ENCODE measurements at regions not wholly inside any gene's neighbourhood (a gene's known extent, or its start where the extent isn't known, plus 50 kb on each side); places are given as distances from the start of the nearest gene placed in this dataset.

DNA sequence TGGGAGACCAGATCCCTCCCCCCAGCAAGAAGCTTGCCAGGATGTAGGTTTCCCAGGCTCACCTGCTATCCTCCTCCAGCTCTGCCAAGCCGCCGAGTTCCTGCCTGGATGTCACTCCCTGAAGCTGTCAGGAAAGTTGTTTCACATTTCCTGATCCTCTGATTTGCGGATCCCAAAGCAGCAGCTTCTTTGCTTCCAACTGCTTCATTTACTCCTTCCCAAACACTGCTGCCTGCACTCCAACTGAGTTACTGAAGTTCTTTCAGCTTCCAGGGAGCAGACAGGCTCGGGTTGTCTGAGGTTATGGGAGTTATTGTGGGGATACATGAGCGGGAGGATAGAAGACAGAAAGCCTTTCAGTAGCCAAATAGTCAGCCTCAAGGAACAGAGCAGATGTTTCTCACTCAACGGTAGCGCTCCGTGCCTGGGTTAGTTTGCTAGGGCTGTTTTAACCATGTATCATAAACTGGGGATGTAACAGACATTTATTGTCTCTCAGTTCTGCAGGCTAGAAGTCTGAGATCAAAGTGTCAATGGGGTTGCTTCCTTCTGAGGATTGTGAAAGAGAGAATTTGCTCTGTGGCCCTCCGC, 516.0 kb downstream of the REEP3 start:
- H3K36me3 ChIP-seq (ENCODE audit: control insufficient read depth in 2 of 2, insufficient read depth in 1 of 2, low read length in 2 of 2) = no peaks in the 10 kb centered on the region
- ChIA-PET POLR2A (no interaction called here), CTCF (interaction anchor here (0.5 kb wide), 2 partner anchors 261 to 987 kb away, joined by 3 read pairs; no protein-coding TSS in a partner anchor)
- no peak overlapping the region for H3K4me3 ChIP-seq (ENCODE audit: low read depth, low read length)
- no peak overlapping the region for H3K27ac ChIP-seq (ENCODE audit: extremely low read depth, low read depth, low read length)
- no peaks in the 10 kb centered on the region for H3K9me3 ChIP-seq (ENCODE audit: control insufficient read depth, insufficient read depth, low read depth, low read length)
- 0 out of 2 replicates have a peak, but pooled peaks have one; percentile 4 for TF ChIP-seq SCRT2 (tag by site-specific recombination; IDR thresholded peaks at IDR 0.05)
- TF ChIP-seq, protein P1, sequence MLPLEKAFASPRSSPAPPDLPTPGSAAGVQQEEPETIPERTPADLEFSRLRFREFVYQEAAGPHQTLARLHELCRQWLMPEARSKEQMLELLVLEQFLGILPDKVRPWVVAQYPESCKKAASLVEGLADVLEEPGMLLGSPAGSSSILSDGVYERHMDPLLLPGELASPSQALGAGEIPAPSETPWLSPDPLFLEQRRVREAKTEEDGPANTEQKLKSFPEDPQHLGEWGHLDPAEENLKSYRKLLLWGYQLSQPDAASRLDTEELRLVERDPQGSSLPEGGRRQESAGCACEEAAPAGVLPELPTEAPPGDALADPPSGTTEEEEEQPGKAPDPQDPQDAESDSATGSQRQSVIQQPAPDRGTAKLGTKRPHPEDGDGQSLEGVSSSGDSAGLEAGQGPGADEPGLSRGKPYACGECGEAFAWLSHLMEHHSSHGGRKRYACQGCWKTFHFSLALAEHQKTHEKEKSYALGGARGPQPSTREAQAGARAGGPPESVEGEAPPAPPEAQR (tag by site-specific recombination; IDR thresholded peaks at IDR 0.05) = no peak
- no peaks in the 10 kb centered on the region for H3K4me1 ChIP-seq (ENCODE audit: control insufficient read depth, insufficient read depth, low read length)

DNA sequence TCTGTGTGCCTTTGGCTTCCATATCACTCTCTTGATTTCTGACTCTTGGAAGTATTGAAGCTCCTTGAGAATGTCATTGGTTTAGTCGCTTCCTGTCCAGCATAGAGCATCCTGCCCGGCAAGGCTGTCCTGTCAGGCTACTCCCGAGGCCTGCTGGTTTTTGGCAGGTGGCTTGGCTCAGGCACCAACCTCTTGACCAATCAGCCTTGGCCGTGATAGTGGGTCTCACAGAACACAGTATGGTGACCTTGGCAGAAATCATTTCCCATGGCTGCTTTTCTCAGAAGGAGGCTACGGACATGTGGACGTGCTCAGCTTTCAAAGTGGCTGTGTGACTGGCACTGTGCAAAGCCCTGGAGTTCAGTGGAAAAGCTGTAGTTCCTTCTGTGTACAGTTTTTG, 516.9 kb downstream of the REEP3 start:
- H3K36me3 ChIP-seq (ENCODE audit: control insufficient read depth in 2 of 2, insufficient read depth in 1 of 2, low read length in 2 of 2) = no peaks in the 10 kb centered on the region
- no peaks in the 10 kb centered on the region for H3K4me1 ChIP-seq (ENCODE audit: control insufficient read depth, insufficient read depth, low read length)
- no peaks in the 10 kb centered on the region for H3K9me3 ChIP-seq (ENCODE audit: control insufficient read depth, insufficient read depth, low read depth, low read length)
- ChIA-PET CTCF (interaction anchor here (0.6 to 1.7 kb wide), 5 partner anchors 17 to 169 kb away, joined by 3 to 4 read pairs (median 4); no protein-coding TSS in a partner anchor), POLR2A (no interaction called here)
- TF ChIP-seq ZNF23 (tag by site-specific recombination; IDR thresholded peaks at IDR 0.05; ENCODE audit: borderline replicate concordance) (no peak), GLIS2 (tag by site-specific recombination; IDR thresholded peaks at IDR 0.05) (no peak), ZNF133 (tag by site-specific recombination; IDR thresholded peaks at IDR 0.05) (no peak)
- TF ChIP-seq, protein P2, sequence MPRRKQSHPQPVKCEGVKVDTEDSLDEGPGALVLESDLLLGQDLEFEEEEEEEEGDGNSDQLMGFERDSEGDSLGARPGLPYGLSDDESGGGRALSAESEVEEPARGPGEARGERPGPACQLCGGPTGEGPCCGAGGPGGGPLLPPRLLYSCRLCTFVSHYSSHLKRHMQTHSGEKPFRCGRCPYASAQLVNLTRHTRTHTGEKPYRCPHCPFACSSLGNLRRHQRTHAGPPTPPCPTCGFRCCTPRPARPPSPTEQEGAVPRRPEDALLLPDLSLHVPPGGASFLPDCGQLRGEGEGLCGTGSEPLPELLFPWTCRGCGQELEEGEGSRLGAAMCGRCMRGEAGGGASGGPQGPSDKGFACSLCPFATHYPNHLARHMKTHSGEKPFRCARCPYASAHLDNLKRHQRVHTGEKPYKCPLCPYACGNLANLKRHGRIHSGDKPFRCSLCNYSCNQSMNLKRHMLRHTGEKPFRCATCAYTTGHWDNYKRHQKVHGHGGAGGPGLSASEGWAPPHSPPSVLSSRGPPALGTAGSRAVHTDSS (tag by site-specific recombination; IDR thresholded peaks at IDR 0.05) = no peak
- TF ChIP-seq, protein P3, sequence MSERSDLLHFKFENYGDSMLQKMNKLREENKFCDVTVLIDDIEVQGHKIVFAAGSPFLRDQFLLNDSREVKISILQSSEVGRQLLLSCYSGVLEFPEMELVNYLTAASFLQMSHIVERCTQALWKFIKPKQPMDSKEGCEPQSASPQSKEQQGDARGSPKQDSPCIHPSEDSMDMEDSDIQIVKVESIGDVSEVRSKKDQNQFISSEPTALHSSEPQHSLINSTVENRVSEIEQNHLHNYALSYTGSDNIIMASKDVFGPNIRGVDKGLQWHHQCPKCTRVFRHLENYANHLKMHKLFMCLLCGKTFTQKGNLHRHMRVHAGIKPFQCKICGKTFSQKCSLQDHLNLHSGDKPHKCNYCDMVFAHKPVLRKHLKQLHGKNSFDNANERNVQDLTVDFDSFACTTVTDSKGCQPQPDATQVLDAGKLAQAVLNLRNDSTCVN (tag by site-specific recombination; optimal IDR thresholded peaks at IDR 0.05) = no peak
- no peak overlapping the region for H3K4me3 ChIP-seq (ENCODE audit: low read depth, low read length)
- no peak overlapping the region for H3K27ac ChIP-seq (ENCODE audit: extremely low read depth, low read depth, low read length)

DNA sequence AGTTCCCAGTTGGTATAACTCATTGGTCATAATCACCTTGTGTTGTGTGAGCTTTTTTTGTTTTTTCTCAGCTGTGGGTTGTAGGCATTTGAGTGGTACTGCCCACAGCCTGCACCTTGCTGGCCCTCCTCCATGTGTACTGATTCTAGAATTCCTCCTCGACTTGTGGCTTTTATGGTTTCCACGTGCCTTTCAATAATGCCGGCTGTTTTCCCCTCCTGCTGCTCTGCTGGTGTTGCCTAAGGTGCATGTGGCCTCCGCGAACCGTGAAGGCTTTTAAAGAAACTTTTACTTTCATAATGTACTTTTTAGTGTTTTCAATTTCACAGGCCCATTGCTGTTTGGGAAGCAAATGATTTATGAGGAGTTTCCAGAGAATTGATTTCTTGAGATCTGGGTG, 518.0 kb downstream of the REEP3 start:
- TF ChIP-seq ZFP69B (tag by site-specific recombination; IDR thresholded peaks at IDR 0.05) = no peak
- TF ChIP-seq ZNF776 (tag by site-specific recombination; IDR thresholded peaks at IDR 0.05; ENCODE audit: borderline replicate concordance) = no peak
- TF ChIP-seq, protein P4, sequence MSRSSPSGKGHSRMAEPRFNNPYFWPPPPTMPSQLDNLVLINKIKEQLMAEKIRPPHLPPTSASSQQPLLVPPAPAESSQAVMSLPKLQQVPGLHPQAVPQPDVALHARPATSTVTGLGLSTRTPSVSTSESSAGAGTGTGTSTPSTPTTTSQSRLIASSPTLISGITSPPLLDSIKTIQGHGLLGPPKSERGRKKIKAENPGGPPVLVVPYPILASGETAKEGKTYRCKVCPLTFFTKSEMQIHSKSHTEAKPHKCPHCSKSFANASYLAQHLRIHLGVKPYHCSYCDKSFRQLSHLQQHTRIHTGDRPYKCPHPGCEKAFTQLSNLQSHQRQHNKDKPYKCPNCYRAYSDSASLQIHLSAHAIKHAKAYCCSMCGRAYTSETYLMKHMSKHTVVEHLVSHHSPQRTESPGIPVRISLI (tag by site-specific recombination; IDR thresholded peaks at IDR 0.05) = no peak
- no peak for TF ChIP-seq ZNF529 (tag by site-specific recombination; IDR thresholded peaks at IDR 0.05; ENCODE audit: insufficient replicate concordance)
- TF ChIP-seq, protein P5, sequence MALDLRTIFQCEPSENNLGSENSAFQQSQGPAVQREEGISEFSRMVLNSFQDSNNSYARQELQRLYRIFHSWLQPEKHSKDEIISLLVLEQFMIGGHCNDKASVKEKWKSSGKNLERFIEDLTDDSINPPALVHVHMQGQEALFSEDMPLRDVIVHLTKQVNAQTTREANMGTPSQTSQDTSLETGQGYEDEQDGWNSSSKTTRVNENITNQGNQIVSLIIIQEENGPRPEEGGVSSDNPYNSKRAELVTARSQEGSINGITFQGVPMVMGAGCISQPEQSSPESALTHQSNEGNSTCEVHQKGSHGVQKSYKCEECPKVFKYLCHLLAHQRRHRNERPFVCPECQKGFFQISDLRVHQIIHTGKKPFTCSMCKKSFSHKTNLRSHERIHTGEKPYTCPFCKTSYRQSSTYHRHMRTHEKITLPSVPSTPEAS (tag by site-specific recombination; IDR thresholded peaks at IDR 0.05) = no peak
- TF ChIP-seq ZNF335 (tag by site-specific recombination; conservative IDR thresholded peaks at IDR 0.05) = no peak
- no peak for TF ChIP-seq GLIS2 (tag by site-specific recombination; IDR thresholded peaks at IDR 0.05)
- no peak for TF ChIP-seq ZNF596 (tag by site-specific recombination; IDR thresholded peaks at IDR 0.05)
- no peak for TF ChIP-seq ZNF561 (tag by site-specific recombination; IDR thresholded peaks at IDR 0.05; ENCODE audit: borderline replicate concordance)
- no peak for TF ChIP-seq ZNF138 (tag by site-specific recombination; IDR thresholded peaks at IDR 0.05; ENCODE audit: borderline replicate concordance)
- TF ChIP-seq ZNF768 (tag by site-specific recombination; IDR thresholded peaks at IDR 0.05) = no peak
- TF ChIP-seq, protein P6, sequence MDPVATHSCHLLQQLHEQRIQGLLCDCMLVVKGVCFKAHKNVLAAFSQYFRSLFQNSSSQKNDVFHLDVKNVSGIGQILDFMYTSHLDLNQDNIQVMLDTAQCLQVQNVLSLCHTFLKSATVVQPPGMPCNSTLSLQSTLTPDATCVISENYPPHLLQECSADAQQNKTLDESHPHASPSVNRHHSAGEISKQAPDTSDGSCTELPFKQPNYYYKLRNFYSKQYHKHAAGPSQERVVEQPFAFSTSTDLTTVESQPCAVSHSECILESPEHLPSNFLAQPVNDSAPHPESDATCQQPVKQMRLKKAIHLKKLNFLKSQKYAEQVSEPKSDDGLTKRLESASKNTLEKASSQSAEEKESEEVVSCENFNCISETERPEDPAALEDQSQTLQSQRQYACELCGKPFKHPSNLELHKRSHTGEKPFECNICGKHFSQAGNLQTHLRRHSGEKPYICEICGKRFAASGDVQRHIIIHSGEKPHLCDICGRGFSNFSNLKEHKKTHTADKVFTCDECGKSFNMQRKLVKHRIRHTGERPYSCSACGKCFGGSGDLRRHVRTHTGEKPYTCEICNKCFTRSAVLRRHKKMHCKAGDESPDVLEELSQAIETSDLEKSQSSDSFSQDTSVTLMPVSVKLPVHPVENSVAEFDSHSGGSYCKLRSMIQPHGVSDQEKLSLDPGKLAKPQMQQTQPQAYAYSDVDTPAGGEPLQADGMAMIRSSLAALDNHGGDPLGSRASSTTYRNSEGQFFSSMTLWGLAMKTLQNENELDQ (tag by site-specific recombination; IDR thresholded peaks at IDR 0.05; ENCODE audit: low read depth) = no peak
- no peak for TF ChIP-seq ZNF350 (tag by site-specific recombination; IDR thresholded peaks at IDR 0.05)
- no peak for TF ChIP-seq ZNF239 (tag by site-specific recombination; IDR thresholded peaks at IDR 0.05)
- no peak for TF ChIP-seq HOXC10 (CRISPR knock-in tag; IDR thresholded peaks at IDR 0.05)
- no peak for TF ChIP-seq ZEB2 (tag by site-specific recombination; IDR thresholded peaks at IDR 0.05)
- POLR2A ChIA-PET = no interaction called here

More for the DNA sequence above, 518.0 kb downstream of the REEP3 start:
- H3K9me3 ChIP-seq (ENCODE audit: control insufficient read depth, insufficient read depth, low read depth, low read length) = no peaks in the 10 kb centered on the region
- no peak overlapping the region for H3K4me3 ChIP-seq (ENCODE audit: low read depth, low read length)
- no peak overlapping the region for H3K27ac ChIP-seq (ENCODE audit: extremely low read depth, low read depth, low read length)
- no peaks in the 10 kb centered on the region for H3K4me1 ChIP-seq (ENCODE audit: control insufficient read depth, insufficient read depth, low read length)
- H3K36me3 ChIP-seq (ENCODE audit: control insufficient read depth in 2 of 2, insufficient read depth in 1 of 2, low read length in 2 of 2) = no peaks in the 10 kb centered on the region
- CTCF ChIA-PET = interaction anchor here (0.6 to 2.6 kb wide), 4 partner anchors 62 to 499 kb away, joined by 3 to 14 read pairs (median 4); no protein-coding TSS in a partner anchor
